ENCODE measurements at regions not wholly inside any gene's neighbourhood (a gene's known extent, or its start where the extent isn't known, plus 50 kb on each side); places are given as distances from the start of the nearest gene placed in this dataset.

- TF ChIP-seq, protein P1, sequence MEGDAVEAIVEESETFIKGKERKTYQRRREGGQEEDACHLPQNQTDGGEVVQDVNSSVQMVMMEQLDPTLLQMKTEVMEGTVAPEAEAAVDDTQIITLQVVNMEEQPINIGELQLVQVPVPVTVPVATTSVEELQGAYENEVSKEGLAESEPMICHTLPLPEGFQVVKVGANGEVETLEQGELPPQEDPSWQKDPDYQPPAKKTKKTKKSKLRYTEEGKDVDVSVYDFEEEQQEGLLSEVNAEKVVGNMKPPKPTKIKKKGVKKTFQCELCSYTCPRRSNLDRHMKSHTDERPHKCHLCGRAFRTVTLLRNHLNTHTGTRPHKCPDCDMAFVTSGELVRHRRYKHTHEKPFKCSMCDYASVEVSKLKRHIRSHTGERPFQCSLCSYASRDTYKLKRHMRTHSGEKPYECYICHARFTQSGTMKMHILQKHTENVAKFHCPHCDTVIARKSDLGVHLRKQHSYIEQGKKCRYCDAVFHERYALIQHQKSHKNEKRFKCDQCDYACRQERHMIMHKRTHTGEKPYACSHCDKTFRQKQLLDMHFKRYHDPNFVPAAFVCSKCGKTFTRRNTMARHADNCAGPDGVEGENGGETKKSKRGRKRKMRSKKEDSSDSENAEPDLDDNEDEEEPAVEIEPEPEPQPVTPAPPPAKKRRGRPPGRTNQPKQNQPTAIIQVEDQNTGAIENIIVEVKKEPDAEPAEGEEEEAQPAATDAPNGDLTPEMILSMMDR (IDR thresholded peaks at IDR 0.05; ENCODE audit: insufficient read depth, low read depth, low read length), result no peak
- TF ChIP-seq EZH2 (IDR thresholded peaks at IDR 0.05; ENCODE audit: insufficient read depth, low read length), result no peak
Observed at GRCh38 chr6:101178748-101179147, 214.8 kb upstream of the GRIK2 start.
